Activated CD4-positive, alpha-beta T cell treated with anti-CD3 and anti-CD28 coated beads for 36 hours (primary cell): ENCODE measurements at regions not wholly inside any gene's neighbourhood (a gene's known extent, or its start where the extent isn't known, plus 50 kb on each side); places are given as distances from the start of the nearest gene placed in this dataset.

Experiments
- ATAC-seq: fragments of 200-7000 bp; cut with Tn5 transposase; one replicate; pipeline ENCODE4 v1.10.0; 2021; ENCODE audit warnings: mild to moderate bottlenecking, moderate library complexity
- CTCF ChIA-PET: fragments of 350-600 bp; sonication (Branson Sonifier 250); formaldehyde crosslinking; loops from one replicate; lab custom pipeline; 2021; ENCODE audit warnings: antibody characterized with exemption; lab: Charles Lee
- POLR2A ChIA-PET: fragments of 350-600 bp; sonication (Branson Sonifier 250); formaldehyde crosslinking; loops from one replicate; lab custom pipeline; 2021; ENCODE audit warnings: antibody characterized with exemption, inconsistent platforms; lab: Charles Lee
- DNase-seq: peaks from one replicate; pipeline ENCODE4 v3.0.0-alpha.2; 2020
- H3K27ac Mint-ChIP-seq: one replicate; pipeline ENCODE4 v1.8.0; 2021; ENCODE audit warnings: mixed read lengths
- H3K27me3 Mint-ChIP-seq: one replicate; pipeline ENCODE4 v1.8.0; 2021; ENCODE audit warnings: mixed read lengths
- H3K36me3 Mint-ChIP-seq: one replicate; pipeline ENCODE4 v1.8.0; 2021; ENCODE audit warnings: low read depth, mixed read lengths
- H3K4me1 Mint-ChIP-seq: one replicate; pipeline ENCODE4 v1.8.0; 2021; ENCODE audit warnings: mixed read lengths
- H3K4me3 Mint-ChIP-seq: one replicate; pipeline ENCODE4 v1.8.0; 2021; ENCODE audit warnings: mild to moderate bottlenecking, moderate library complexity, mixed read lengths
- H3K9me3 Mint-ChIP-seq: one replicate; pipeline ENCODE4 v1.8.0; 2021; ENCODE audit warnings: low read depth, mixed read lengths
- intact Hi-C, 2 experiments: fragments of 100-400 bp; cut with DNase I in 1 of 2; cut with micrococcal nuclease in 1 of 2; formaldehyde crosslinking; loops; one replicate each; pipeline versions ENCODE4 v1.14.2 to v1.15.1; 2022 to 2024; cut with DNase I, micrococcal nuclease

DNA sequence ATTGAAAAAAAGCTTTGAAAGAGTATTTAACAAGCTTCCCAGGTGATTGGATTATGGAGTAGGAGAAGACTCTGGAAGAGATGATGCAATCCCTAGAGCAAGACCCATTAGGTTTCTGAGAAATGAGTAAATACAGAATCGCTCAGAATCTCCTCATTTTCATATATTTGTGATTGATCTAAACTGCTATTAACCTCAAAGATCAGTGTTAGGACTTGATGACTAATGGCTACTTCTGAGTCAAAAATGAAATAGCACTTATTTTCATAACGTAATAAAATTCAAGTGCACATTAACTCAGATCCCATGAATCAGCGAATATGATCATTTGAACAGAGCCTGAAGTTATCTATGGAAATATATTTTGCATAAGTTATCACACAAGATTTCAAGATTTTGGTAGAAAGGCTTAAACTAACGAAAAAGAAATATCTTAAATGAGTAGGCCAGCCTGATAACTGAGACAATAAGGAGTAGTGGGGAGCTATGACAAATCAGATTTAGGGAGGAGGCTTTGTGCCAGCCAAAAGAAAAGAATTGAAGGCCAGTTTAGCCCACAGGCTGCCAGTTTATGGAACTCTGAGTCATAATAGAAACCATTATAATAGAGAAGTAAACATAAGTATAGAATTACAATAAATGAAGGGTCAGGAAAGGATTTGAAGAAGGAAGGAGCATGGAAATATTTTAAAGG lies 106.7 kb upstream of the OSMR start:
- CTCF ChIA-PET, result no interaction called here
- ATAC-seq (no peak), DNase-seq (no peak)
- Mint-ChIP-seq H3K36me3 (no peaks in the 10 kb centered on the region), H3K27ac (no peak overlapping the region), H3K4me3 (no peak overlapping the region), H3K4me1 (no peaks in the 10 kb centered on the region), H3K27me3 (peaks cover 3% of the 10 kb centered on the region), H3K9me3 (peaks cover 11% of the 10 kb centered on the region)
- POLR2A ChIA-PET, result no interaction called here
- intact Hi-C loops, result no loop called here

GRCh38 chr5:38739705-38740045 lies 106.1 kb upstream of the OSMR start:
- intact Hi-C loops, result no loop called here

DNA sequence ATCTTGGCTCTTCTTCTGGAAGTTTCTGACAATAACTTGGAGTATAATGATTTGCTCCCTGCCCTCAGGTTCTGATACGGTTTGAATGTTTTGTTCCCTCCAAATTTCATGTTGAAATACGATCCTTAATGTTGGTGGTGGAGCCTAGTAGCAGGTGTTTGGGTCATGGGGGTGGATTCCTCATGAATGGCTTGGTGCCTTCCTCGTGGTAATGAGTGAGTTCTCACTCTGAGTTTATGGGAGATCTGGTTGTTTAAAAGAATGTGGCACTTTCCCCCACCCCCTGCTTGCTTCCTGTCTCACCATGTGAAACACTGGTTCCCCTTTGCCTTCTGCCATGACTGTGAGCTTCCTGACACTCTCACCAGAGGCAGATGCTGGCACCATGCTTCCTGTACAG lies 103.0 kb upstream of the OSMR start:
- DNase-seq (no peak), ATAC-seq (no peak)
- CTCF ChIA-PET, result no interaction called here
- Mint-ChIP-seq H3K4me1 (no peaks in the 10 kb centered on the region), H3K4me3 (no peak overlapping the region), H3K36me3 (no peaks in the 10 kb centered on the region), H3K27me3 (peaks cover 4% of the 10 kb centered on the region), H3K27ac (no peak overlapping the region), H3K9me3 (peaks cover 11% of the 10 kb centered on the region)
- POLR2A ChIA-PET, result no interaction called here
- intact Hi-C loops, result no loop called here

More at GRCh38 chr5:38739705-38740045, 106.1 kb upstream of the OSMR start:
- Mint-ChIP-seq H3K36me3 (no peaks in the 10 kb centered on the region), H3K4me3 (no peak overlapping the region), H3K4me1 (no peaks in the 10 kb centered on the region), H3K27me3 (peaks cover 3% of the 10 kb centered on the region), H3K27ac (no peak overlapping the region), H3K9me3 (peaks cover 11% of the 10 kb centered on the region)
- DNase-seq (no peak), ATAC-seq (no peak)
- ChIA-PET POLR2A (no interaction called here), CTCF (no interaction called here)

DNA sequence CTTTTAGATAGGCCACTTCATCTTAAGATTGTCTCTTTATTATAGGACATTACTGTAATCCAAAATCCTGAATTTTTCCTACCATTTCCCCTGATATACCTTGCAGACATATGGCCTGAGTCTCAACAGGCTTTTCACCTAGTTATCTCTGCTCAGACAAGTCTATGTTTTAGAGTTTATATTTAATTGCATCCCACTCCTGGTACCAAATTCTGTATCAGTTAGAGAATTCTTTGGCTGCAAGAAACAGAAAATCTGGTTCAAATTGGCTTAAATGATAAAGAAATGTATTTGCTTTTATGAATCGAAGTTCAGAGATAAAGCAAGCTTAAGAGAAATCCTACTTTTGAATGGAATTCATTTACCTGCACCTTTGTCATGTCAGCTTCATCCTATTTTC lies 102.2 kb upstream of the OSMR start:
- Mint-ChIP-seq H3K36me3 (no peaks in the 10 kb centered on the region), H3K27ac (no peak overlapping the region), H3K27me3 (peaks cover 5% of the 10 kb centered on the region), H3K4me3 (no peak overlapping the region), H3K9me3 (peaks cover 11% of the 10 kb centered on the region), H3K4me1 (no peaks in the 10 kb centered on the region)
- ChIA-PET CTCF (interaction anchor here (0.6 kb wide), 1 partner anchor 308 kb away, joined by 4 read pairs; no protein-coding TSS in a partner anchor), POLR2A (no interaction called here)
- intact Hi-C loops, result no loop called here
- ATAC-seq (no peak), DNase-seq (no peak)

DNA sequence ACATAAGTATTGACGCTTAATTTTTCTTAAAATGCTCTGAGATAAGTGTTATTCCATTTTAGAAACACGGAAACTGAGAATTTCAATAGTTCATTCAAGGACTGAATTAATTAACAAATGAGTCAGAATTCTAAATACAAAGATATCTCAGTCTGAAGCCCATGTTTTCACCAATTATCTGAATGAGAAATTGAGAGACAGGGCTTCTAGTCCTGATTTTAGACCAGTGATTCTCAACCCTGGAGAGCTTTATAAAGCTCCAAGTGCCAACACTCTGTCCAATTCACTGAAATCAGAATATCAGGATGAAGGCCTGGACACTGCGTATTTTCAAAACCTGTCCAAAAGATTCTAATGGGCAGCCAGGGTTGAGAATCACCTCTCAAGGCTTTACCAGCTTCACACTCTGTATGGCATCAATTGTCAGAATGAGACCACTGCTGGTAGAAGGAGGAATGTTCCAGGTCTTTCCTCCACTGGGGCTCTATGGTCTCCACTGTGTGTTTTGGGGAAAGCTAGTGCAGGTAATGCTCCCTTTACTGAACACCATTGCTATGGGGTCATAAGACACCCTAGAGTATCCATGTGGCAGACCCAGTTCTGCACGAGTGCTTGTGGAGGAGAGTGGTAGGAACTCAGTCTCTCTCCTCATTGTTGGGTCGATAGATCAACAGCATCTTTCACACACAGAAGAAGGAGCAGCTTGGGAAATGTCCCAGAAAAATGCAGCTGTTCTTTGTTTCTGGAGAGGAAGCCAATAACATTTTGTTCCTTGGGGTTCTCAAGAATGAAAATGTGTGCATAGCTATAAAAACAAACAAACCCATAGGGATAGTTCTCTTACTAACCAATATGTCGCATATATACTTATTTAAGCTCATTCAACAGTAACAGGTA lies 99.7 kb upstream of the OSMR start:
- ChIA-PET POLR2A (interaction anchor here (0.7 kb wide), 1 partner anchor 13 kb away, joined by 4 read pairs; no protein-coding TSS in a partner anchor), CTCF (no interaction called here)
- Mint-ChIP-seq H3K27ac (no peak overlapping the region), H3K4me1 (no peaks in the 10 kb centered on the region), H3K9me3 (peaks cover 11% of the 10 kb centered on the region), H3K27me3 (peaks cover 10% of the 10 kb centered on the region), H3K36me3 (no peaks in the 10 kb centered on the region), H3K4me3 (no peak overlapping the region)
- DNase-seq, result no peak
- ATAC-seq, result no peak
- intact Hi-C loops, result no loop called here

GRCh38 chr5:38749861-38750260 lies 96.0 kb upstream of the OSMR start:
- Mint-ChIP-seq H3K4me1 (no peaks in the 10 kb centered on the region), H3K27me3 (peaks cover 8% of the 10 kb centered on the region)

DNA sequence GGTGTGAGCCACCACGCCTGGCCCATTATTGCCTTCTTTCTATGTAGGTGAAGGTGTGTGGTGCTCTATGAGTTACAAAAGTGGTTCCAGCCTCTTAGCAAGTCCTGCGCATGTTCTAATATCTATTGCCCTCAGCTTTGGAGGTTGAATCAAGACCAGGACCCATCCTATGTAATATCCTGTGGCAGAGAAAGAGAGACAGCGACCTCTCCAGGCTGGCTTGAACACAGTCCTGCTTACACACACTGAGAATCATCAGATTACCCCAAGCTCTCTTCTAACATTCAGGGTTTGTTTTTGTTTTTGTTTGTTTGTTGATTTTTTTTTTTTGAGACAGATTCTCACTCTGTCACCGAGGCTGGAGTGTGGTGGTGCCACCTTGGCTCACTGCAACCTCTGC lies 94.7 kb upstream of the OSMR start:
- H3K9me3 Mint-ChIP-seq, result no peaks in the 10 kb centered on the region
- H3K27ac Mint-ChIP-seq, result no peak overlapping the region
- no peaks in the 10 kb centered on the region for H3K36me3 Mint-ChIP-seq
- ATAC-seq (no peak), DNase-seq (no peak)
- CTCF ChIA-PET, result interaction anchor here (2.5 kb wide), 1 partner anchor 310 kb away, joined by 10 read pairs; no protein-coding TSS in a partner anchor
- no peak overlapping the region for H3K4me3 Mint-ChIP-seq
- no peaks in the 10 kb centered on the region for H3K4me1 Mint-ChIP-seq
- peaks cover 12% of the 10 kb centered on the region for H3K27me3 Mint-ChIP-seq
- POLR2A ChIA-PET, result no interaction called here
- intact Hi-C loops, result no loop called here

More at GRCh38 chr5:38749861-38750260, 96.0 kb upstream of the OSMR start:
- ATAC-seq (no peak), DNase-seq (no peak)
- Mint-ChIP-seq H3K27ac (no peak overlapping the region), H3K4me3 (no peak overlapping the region), H3K36me3 (no peaks in the 10 kb centered on the region), H3K9me3 (no peaks in the 10 kb centered on the region)
- CTCF ChIA-PET, result interaction anchor here (0.7 to 2.5 kb wide), 2 partner anchors 308 to 1336 kb away, joined by 4 to 10 read pairs; no protein-coding TSS in a partner anchor
- POLR2A ChIA-PET, result no interaction called here
- intact Hi-C loops, result no loop called here

DNA sequence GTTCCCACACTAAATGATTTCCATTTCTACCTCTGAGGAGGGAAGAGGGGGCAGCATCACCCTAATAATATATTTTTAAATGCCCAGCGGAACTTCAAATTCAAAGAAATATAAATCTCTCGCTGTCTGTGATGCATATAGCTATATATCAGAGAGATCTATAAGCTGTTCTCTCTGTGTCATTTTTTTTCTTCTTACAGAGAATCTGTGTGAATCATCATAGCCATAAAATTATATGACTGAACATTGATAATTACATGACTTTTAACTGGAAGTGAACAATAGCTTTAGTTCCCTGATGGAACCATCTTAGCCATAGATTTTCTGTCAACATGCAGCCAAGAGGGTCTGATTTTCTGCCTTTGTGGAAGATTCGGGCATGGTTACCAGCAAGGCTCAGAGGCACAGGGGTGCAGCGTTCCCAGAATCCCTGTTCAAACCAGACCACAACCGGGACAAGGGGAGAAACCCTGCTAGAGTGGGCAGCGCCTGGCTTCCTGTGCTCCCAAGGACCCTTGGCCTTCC lies 93.7 kb upstream of the OSMR start:
- POLR2A ChIA-PET, result no interaction called here
- ATAC-seq (no peak), DNase-seq (no peak)

DNA sequence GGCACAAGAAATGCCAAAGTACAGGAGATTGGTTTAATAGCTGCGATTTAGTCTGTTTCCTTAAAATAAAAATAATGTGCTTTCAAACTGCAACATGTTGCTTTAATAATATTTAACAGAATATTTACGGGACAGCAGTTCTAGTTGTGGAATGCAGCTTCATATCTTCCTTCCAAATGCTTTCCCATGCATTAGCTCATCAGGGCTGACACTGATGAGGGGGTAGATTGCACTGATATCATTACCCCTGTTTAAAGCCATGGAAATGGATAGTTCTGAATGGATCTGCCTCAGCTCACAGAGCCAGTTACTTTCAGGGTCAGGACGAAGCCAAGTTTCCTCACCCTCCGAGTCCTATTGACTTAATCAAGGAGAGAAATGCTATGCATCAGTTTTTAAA lies 93.2 kb upstream of the OSMR start:
- H3K27ac Mint-ChIP-seq, result no peak overlapping the region
- H3K9me3 Mint-ChIP-seq, result no peaks in the 10 kb centered on the region
- peaks cover 12% of the 10 kb centered on the region for H3K27me3 Mint-ChIP-seq
- DNase-seq (no peak), ATAC-seq (no peak)
- no peak overlapping the region for H3K4me3 Mint-ChIP-seq
- ChIA-PET POLR2A (no interaction called here), CTCF (interaction anchor here (1.1 kb wide), 1 partner anchor 311 kb away, joined by 5 read pairs; no protein-coding TSS in a partner anchor)
- H3K36me3 Mint-ChIP-seq, result no peaks in the 10 kb centered on the region
- H3K4me1 Mint-ChIP-seq, result no peaks in the 10 kb centered on the region
- intact Hi-C loops, result no loop called here

More for the DNA sequence above, 93.7 kb upstream of the OSMR start:
- intact Hi-C loops, result no loop called here
- Mint-ChIP-seq H3K4me3 (no peak overlapping the region), H3K9me3 (no peaks in the 10 kb centered on the region), H3K27me3 (peaks cover 12% of the 10 kb centered on the region), H3K27ac (no peak overlapping the region), H3K4me1 (no peaks in the 10 kb centered on the region), H3K36me3 (no peaks in the 10 kb centered on the region)
- CTCF ChIA-PET, result interaction anchor here (1.1 to 2.5 kb wide), 2 partner anchors 310 to 311 kb away, joined by 5 to 10 read pairs; no protein-coding TSS in a partner anchor

DNA sequence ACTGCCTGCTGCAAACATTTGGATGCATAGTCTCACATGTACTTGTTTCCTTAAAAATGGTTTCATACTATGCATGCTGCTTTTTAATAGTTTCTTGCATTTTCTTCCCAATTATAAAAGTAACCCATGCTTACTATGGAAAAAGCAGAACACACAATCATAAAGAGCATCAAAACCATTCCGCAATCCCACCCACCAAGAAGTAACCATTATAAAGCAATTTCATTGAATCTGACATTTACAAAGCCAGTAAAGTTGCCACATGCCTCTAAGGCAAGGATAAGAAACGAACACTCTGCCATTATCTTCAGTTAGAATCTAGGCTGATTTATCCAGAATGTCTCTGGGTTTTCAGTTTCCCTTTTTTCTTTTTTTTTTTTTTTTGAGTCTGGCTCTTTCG lies 92.7 kb upstream of the OSMR start:
- DNase-seq (no peak), ATAC-seq (no peak)
- POLR2A ChIA-PET, result no interaction called here
- Mint-ChIP-seq H3K4me1 (no peaks in the 10 kb centered on the region), H3K27ac (no peak overlapping the region), H3K4me3 (no peak overlapping the region), H3K9me3 (no peaks in the 10 kb centered on the region), H3K36me3 (no peaks in the 10 kb centered on the region), H3K27me3 (peaks cover 11% of the 10 kb centered on the region)
- intact Hi-C loops, result no loop called here
- CTCF ChIA-PET, result interaction anchor here (1.1 kb wide), 1 partner anchor 311 kb away, joined by 5 read pairs; no protein-coding TSS in a partner anchor

- Mint-ChIP-seq H3K27me3 (peaks cover 11% of the 10 kb centered on the region), H3K4me3 (no peak overlapping the region), H3K27ac (no peak overlapping the region), H3K9me3 (no peaks in the 10 kb centered on the region), H3K36me3 (no peaks in the 10 kb centered on the region), H3K4me1 (no peaks in the 10 kb centered on the region)
- ChIA-PET CTCF (no interaction called here), POLR2A (no interaction called here)
- intact Hi-C loops, result no loop called here
- ATAC-seq (no peak), DNase-seq (no peak)
Measured at GRCh38 chr5:38753776-38754175, 92.0 kb upstream of the OSMR start.
